HT1080 (cell line): ENCODE measurements at regions not wholly inside any gene's neighbourhood (a gene's known extent, or its start where the extent isn't known, plus 50 kb on each side); places are given as distances from the start of the nearest gene placed in this dataset.

Source experiments
- DNase-seq: peaks from one replicate; pipeline ENCODE4 v3.0.0-alpha.2; 2015; ENCODE audit warnings: low read depth

- DNase-seq, result no peak
Measured at GRCh38 chr10:9684186-9684585, 1333.5 kb upstream of the CELF2 start.

- no peak for DNase-seq
Measured at GRCh38 chr10:9685596-9685995, 1332.1 kb upstream of the CELF2 start.

- no peak for DNase-seq
Measured at GRCh38 chr10:9688711-9689110, 1329.0 kb upstream of the CELF2 start.

- DNase-seq, result no peak
Measured at GRCh38 chr10:9707216-9707615, 1310.5 kb upstream of the CELF2 start.

DNA sequence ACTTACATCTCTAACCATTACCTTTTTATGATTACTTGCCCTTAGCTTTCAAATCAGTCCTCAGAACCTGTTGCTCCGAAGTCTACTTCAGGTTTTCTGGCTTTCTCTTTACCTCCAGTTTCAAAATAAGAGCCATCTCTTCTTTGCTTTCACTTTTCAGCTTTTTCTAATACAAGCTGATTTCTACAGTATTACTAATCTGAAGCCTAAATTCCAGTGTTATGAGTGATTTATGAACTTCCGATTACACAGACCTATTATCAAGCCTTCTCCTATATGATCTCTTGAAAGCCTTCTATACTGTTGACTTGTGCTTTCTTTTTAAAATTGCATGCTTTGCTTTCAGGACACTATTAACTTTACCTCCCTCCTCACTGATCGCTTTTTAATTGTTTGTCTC, 1307.8 kb upstream of the CELF2 start:
- DNase-seq, result peak; percentile 68

DNA sequence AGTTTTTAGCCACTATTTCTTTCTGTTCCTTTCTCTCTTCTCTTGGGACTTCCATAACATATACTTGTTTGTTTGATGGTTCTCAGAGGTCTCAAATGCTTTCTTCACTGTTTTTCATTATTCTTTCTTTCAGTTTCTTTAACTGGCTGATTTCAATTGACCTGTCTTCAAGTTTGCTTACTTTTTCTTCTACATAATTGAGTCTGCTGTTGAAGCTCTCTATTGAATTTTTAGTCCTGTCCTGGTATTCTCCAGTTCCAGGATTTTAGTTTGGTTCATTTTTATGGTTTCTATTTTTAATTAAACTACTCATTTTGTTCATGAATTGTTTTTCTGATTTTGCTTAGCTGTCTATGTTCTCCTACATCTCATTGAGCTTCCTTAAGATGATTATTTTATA, 1305.3 kb upstream of the CELF2 start:
- no peak for DNase-seq

GRCh38 chr10:9719246-9719645, 1298.4 kb upstream of the CELF2 start:
- no peak for DNase-seq

DNA sequence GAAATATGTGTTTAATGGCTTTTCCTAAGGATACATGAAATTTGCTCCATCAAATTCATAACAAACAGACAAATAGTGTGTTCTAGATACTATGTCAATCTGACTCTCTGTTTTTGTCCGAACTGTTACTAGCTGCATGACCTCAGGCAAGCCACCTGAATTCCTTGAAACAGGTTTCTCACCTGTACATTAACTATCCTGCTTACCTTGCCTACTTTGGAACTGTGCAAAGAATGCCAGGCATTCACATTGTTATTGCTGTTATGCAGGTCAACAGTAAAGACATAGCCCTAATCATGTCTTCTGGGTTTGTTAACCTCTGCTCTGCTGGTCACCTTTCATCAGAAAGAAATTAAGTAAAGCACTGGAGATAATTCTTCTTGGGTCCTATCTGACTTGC, 1283.9 kb upstream of the CELF2 start:
- DNase-seq, result no peak

DNA sequence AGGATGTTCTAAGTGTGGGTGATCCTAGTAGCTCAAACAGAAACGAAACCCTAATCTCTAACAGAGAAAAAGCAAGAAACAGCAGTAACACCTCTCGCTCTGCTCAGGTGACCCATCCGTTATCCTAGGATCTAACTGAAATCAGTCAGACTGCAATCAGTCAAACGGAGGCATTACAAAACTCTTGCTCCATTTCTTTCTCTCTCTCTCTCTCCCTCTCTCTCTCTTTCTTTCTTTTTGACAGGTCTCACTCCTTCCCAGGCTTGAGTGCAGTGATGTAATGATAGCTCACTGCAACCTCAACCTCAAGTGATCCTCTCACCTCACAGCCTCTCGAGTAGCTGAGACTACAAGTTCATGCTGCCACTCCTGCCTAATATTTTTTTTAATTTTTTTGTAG, 1283.5 kb upstream of the CELF2 start:
- peak; percentile 11 for DNase-seq

- no peak for DNase-seq
Measured at GRCh38 chr10:9735731-9736130, 1281.9 kb upstream of the CELF2 start.

DNA sequence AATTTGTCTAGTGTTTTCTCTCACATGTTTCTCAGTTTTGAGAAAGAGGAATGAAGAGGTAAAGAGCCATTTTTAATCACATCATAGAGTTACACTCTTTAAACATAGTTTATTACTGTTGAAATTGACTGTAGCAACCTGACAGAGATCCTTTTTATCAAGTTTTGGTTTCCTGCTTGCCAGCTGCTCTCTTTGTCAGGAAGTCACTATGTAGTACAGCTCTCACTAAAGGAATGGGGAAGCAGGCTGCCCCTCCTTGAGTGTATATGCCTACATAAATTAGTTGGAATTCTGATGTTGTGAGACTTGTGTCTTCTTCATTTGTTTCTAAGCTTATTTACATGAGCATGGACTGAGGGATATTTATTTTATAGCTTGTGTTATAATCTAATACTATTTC, 1274.0 kb upstream of the CELF2 start:
- no peak for DNase-seq

DNA sequence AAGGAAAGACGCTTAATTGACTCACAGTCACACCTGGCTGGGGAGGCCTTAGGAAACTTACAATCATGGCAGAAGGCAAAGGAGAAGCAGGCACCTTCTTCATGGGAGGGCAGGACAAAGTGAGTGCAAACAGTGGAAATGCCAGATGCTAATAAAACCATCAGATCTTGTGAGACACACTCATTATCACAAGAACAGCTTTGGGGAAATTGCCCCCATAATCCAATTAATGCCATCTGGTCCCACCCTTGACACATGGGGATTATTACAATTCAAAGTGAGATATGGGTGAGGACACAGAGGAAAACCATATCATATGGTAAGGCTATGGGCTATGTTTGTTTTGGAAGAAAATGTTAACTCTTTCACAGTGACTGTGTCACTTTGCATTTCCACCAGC, 1272.5 kb upstream of the CELF2 start:
- DNase-seq, result no peak

GRCh38 chr10:9757176-9757575, 1260.5 kb upstream of the CELF2 start:
- DNase-seq, result no peak

DNA sequence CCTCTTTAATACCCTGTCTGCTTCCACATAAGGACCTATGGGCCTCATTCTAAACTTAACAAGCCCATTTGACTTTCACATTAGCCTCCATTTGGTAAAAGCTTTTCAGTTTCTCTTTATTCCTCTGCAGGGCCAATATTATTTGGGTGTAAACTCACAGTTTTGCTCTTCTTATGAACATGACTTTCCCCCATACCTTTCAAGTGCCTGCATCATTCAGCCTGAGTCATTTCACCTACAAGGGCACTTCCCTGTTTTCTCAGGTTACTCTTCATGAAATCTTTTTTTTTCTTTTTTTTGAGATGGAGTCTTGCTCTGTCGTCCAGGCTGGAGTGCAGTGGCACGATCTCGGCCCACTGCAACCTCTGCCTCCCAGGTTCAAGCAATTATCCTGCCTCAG, 1258.1 kb upstream of the CELF2 start:
- no peak for DNase-seq

- DNase-seq, result peak; percentile 82
Measured at GRCh38 chr10:9762966-9763656, 1254.6 kb upstream of the CELF2 start.

GRCh38 chr10:9766762-9767161, 1250.9 kb upstream of the CELF2 start:
- no peak for DNase-seq

DNA sequence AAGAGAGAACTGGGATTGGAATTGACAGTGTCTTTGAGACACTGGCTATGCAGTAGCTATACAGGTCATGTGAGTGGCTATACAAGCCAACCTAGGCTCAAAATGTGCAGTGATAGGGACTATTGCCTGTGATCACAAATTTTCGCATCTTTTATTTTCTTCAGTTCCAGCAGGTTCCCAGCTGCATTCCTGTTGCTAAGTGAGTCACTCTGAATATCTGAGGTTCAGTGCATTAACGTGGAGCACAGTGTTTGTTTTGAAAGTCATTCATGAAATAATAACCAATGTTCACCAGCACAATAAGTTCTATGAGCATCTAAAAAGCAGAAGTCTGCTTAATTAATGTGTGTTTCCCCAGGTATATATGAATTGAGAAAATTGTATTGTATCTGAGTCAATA, 1236.0 kb upstream of the CELF2 start:
- DNase-seq, result no peak

DNA sequence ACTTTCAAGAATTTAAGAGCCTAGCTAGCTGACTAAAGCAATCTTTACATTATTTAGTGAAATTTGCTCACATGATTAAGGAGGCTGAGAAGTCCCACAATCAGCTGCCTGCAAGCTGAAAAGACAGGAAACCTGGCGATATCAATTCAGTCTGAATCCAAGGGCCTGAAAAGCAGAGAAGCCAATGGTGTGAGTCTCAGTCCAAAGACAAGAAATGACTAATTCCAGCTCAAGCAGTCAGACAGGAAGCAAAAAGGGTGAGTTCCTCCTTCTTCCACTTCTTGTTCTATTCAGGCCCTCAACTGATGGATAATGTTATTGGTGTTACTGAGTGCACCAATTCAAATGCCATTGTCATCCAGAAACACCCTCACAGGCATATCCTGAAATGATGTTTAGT, 1231.6 kb upstream of the CELF2 start:
- peak; percentile 81 for DNase-seq

GRCh38 chr10:9786576-9786975, 1231.1 kb upstream of the CELF2 start:
- peak; percentile 79 for DNase-seq

DNA sequence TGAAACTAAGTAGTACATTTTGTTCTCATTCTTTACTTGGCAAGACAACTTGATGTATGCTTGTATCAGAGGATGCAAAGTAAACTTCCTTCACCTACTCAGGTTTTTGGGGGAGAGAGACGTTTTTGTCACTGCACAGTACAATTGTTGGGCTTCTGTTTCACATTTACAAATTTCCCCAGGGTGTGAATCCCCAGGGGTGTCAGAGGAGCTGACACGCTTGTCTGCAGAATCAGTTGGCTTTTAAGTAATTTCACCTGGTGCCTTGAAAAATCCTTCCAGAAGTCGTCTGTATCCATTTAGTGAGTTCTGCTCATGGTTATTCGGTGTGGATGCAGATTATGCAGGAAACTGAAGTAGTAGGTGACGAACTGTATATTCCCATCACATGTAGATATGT, 1227.7 kb upstream of the CELF2 start:
- no peak for DNase-seq

- peak; percentile 78 for DNase-seq
Measured at GRCh38 chr10:9792181-9792580, 1225.5 kb upstream of the CELF2 start.

DNA sequence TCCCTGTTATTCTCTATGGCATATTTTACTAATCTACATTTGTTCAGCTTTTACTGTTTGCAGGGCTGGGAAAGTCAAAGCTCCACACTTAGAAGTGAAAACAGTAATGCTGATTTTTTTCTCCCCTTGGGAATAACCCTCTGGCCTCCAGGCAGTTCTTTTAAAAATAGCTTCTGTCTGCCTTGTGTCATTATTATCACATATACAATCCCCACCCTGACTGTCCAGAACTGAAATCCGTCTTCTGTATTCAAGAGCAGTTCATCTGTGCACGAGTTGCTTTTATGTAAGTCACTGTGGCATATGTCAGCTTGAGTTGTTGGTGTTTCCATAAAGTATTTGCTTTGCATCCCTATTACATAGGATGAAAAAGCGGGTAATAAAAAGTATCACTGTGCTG, 1221.1 kb upstream of the CELF2 start:
- no peak for DNase-seq

DNA sequence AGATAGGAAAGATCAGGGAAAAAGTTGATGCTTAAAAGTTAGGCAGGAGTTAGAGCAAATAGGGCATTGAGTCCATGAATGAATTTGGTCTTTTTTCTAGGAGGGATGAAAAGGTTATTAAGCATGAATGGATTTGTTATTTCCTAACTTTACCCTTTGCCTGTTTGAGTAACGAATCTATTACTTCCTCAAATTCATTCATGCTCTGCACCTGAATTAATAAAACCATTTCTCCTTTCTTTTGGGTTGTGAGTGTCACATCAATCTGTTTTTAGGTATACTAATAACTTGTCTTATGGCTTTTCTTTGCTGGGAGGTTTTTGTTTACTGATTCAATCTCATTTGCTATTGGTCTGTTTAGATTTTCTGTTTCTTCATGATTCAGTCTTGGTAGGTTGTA, 1217.7 kb upstream of the CELF2 start:
- no peak for DNase-seq

DNA sequence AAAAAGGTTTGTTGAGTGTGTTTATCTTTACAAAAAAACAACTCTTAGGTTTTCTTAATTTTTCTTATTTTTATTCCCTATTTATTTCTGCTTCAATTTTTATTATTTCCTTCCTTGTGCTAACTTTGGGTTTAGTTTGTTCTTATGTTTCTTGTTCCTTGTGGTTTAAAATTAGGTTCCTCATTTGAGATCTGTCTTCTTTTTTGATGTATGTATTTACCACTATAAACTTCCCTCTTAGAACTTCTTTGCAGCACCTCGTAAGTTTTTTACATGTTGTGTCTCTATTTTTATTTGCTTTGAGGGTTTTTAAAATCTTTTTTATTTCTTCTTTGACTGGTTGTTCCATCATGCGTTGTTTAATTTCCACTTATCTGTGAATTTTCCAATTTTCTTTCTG, 1217.1 kb upstream of the CELF2 start:
- no peak for DNase-seq
